CD4-positive, alpha-beta T cell treated with Interleukin-12 subunit alpha and Interleukin-12 subunit beta, for 1 hour (primary cell): ENCODE measurements at regions not wholly inside any gene's neighbourhood (a gene's known extent, or its start where the extent isn't known, plus 50 kb on each side); places are given as distances from the start of the nearest gene placed in this dataset.

Source experiments
- DNase-seq: peaks from one replicate; pipeline ENCODE4 v3.0.0-alpha.2; 2020

- no peak for DNase-seq
These were observed 143.3 kb downstream of the FTCDNL1 start for GRCh38 chr2:199707593-199708185.

DNA sequence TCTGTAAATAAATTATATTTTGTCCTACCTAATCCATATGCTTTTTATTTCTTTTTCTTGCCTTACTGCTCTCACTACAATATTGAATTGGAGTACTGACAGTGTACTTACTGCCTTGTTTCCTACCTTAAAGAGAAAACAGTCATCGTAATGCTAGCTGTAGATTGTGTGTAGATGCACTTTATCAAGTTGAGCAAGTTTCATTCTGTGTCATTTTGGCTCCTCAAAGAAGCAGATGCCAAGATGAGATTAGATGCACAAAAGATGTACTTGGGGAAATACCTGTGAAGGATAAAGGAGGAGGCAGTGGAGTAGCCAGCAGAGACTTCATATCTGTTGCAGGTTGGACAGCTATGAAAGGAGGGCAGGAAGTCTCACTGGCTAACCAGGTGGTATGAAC, 145.5 kb downstream of the FTCDNL1 start:
- no peak for DNase-seq

GRCh38 chr2:199704358-199705238, 146.4 kb downstream of the FTCDNL1 start:
- peak; percentile 32 for DNase-seq

DNA sequence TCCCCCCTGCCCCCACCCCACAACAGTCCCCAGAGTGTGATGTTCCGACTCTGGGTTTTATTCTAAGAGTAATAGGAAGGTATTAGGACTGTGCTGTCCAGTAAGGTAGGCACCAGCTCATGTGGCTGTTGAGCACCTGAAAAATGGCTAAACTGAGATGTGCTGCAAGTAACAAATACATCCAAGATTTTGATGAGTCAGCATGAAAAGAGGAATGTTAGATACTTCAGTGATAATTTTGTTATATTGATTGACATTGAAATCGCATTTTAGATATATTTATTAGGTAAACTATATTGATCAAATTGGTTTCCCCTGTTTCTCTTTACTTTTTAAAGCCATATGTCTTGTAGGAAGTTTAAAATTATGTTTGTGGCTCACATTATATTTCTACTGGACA, 147.8 kb downstream of the FTCDNL1 start:
- DNase-seq, result no peak

GRCh38 chr2:199697469-199697868, 153.5 kb downstream of the FTCDNL1 start:
- DNase-seq, result no peak

- no peak for DNase-seq
These were observed 154.9 kb downstream of the FTCDNL1 start for GRCh38 chr2:199696048-199696447.

- DNase-seq, result no peak
These were observed 157.1 kb downstream of the FTCDNL1 start for GRCh38 chr2:199693861-199694260.

GRCh38 chr2:199692489-199692888, 158.5 kb downstream of the FTCDNL1 start:
- DNase-seq, result no peak

GRCh38 chr2:199690225-199690624, 160.8 kb downstream of the FTCDNL1 start:
- no peak for DNase-seq

- no peak for DNase-seq
These were observed 165.3 kb downstream of the FTCDNL1 start for GRCh38 chr2:199685669-199686068.

- no peak for DNase-seq
These were observed 166.2 kb downstream of the FTCDNL1 start for GRCh38 chr2:199684832-199685231.

GRCh38 chr2:199684168-199684567, 166.8 kb downstream of the FTCDNL1 start:
- DNase-seq, result no peak

- no peak for DNase-seq
These were observed 169.0 kb downstream of the FTCDNL1 start for GRCh38 chr2:199682001-199682400.

DNA sequence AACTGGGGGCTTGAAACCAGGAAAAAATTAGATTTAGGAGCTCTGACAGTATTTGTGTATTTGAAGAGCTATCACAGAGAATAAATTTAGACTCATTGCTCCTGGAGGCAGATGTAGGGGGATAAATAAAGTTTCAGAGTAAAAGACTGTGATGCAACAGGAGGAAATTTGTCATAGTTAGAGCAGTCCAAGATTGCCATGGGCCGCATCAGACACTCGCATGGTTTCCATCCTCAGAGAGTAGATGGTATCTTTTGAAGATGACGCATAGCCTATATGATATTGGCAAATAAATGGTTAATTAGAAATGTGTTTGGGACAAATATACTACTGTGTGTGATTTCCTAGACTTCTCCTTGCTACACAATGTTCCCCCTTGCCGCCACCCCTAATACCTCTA, 170.5 kb downstream of the FTCDNL1 start:
- DNase-seq, result no peak

DNA sequence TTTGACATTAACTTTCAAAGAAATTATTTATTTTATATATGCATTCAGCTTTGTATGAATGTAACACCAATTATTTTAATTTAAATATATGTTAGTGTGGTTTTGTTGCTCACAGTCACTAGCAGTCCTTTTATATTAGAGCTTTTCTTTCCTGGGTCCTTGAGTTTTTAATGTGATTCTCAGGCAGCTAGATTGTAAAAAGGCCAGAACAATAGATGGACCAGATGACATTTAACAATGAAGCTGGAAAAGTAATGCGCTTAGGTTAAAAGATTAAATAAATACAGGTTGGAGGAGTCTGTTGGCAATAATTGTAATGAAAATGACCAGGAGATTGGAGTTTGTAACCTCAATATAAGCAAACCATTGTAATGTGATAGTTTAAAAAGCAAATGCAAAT, 171.1 kb downstream of the FTCDNL1 start:
- DNase-seq, result no peak

DNA sequence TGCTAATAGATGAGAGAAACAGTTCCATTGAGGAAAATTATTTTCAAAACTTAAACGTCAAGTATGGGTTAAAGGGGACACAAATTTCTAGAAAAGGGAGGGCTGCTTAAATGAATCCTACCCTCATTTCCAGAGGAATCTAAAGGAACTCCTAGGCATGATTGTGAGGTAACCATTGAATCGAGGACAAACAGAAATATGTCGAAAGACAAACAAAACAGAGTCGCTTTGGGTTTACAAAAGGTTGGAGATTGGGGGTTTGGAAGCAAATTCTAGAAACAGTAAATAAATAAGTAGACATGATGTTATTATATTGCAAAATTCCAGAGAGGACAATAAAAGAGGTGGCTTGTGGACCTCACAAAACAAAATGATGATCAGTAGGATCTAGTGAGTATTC, 173.1 kb downstream of the FTCDNL1 start:
- no peak for DNase-seq

DNA sequence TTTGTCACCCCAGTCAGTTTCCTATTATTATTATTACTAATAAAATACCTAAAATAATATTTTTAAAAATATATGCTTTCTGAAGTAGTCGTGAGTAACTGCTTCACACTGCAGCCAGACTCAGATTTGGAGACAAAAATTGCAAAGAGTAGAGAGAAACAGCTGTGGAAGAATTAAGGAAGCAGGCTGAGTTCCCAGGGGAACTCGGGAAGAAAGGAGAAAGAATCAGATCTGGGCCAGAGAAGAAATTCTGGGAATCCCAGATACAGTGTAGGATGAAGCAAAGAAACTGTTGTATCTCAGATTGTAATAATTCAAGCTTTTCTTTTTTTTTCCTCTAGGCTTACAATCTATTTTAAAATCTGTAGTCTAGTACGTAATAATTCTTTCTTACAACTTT, 182.3 kb downstream of the FTCDNL1 start:
- DNase-seq, result no peak

- DNase-seq, result no peak
These were observed 187.8 kb downstream of the FTCDNL1 start for GRCh38 chr2:199663157-199663556.

DNA sequence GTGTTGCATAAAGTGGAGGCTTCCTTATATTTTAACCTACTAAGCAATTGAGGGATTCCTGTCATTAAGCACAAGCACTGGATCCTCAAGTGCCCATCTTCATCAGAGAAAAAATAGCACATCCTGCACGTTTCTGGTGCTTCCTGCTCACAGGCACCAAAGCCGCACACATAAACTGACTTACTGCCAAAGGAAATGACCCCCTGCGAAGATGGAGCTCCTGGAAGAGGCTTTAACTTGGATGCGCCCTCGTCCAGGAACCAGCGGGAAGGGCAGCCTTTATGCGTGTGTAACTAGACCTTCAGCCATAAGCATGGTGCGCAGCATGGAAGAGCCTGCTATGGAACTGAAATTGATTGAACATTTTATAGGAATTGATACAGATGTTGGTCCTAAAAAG, 188.7 kb downstream of the FTCDNL1 start:
- DNase-seq, result no peak

DNA sequence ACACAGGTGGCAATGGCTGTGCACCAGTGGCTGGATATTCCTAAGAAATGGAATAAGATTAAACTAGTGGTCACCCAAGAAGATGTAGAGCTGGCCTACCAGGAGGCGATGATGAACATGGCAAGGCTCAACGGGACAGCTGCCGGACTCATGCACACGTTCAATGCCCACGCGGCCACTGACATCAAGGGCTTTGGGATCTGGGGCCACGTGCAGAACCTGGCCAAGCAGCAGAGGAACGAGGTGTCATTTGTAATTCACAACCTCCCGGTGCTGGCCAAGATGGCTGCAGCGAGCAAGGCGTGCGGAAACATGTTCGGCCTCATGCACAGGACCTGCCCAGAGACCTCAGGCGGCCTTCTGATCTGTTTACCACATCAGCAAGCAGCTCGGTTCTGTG, 190.8 kb downstream of the FTCDNL1 start:
- DNase-seq, result no peak

DNA sequence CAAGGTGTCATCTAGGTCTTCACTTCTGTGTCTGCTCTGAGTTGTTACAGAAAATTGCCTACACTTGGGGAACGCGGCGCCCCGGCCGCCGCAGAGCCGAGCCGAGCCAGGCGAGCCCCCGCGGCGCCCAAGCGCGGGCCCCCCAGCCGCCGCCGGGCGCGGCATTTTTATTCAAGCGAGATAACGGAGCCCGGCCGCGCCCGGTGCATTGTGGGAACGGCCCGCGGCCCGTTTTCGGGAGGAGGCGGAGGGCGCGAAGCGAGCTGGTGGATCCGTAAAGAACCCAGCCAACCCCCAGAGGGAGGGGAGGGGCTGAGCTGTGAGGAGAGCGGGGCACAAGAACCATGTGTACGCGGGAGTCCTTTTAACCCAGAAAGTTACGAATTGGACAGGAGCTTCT, 191.8 kb downstream of the FTCDNL1 start:
- DNase-seq, result no peak

GRCh38 chr2:199646439-199646838, 188.7 kb upstream of the SATB2 start:
- DNase-seq, result no peak

GRCh38 chr2:199631129-199631528, 173.4 kb upstream of the SATB2 start:
- no peak for DNase-seq

DNA sequence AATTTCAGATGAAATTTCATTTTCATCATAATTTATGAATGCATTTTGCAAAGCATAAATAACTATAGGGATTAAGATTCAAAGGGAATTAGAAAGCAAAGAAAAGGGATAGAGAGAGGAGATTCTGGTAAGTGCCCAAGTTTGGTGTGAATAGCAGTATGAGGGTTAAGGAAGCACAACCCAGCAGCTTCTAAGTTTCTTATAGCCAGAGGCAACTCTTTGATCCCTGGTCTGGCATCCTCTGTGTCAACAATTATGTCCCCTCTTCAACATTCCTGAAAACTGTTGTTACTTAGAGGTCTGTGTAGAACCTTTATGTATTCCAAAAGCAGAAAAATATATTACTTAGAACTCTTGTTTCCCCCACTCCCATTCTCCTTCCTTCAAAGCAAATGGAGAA, 171.6 kb upstream of the SATB2 start:
- DNase-seq, result no peak

GRCh38 chr2:199627417-199627816, 169.7 kb upstream of the SATB2 start:
- DNase-seq, result no peak
